HL-60 (cell line): ENCODE measurements at regions not wholly inside any gene's neighbourhood (a gene's known extent, or its start where the extent isn't known, plus 50 kb on each side); places are given as distances from the start of the nearest gene placed in this dataset.
"Not testable (repeated sequence)": the region's sequence is repeated elsewhere in the genome, so short reads cannot be mapped to it uniquely, and the experiment has no call there.

Experiments
- DNase-seq, 2 experiments: peaks; one replicate each; pipeline ENCODE4 v3.0.0-alpha.2; 2010 to 2020; ENCODE audit warnings: low read depth in 1 of 2, low spot score in 1 of 2
- H3K27ac ChIP-seq: fragments of 250-450 bp; sonication (Bioruptor Pico); replicated peaks from 2 replicates; pipeline ENCODE4 v1.5.1; 2020; ENCODE audit warnings: mild to moderate bottlenecking, moderate library complexity
- H3K27me3 ChIP-seq: fragments of 250-450 bp; sonication (Bioruptor Pico); 2 replicates; pipeline ENCODE4 v1.5.1; 2021; ENCODE audit warnings: mild to moderate bottlenecking, moderate library complexity; ENCODE audit not compliant: insufficient read depth, poor library complexity, severe bottlenecking
- H3K4me3 ChIP-seq: replicated peaks from 2 replicates; pipeline ENCODE4 v1.5.1; 2011; ENCODE audit warnings: mild to moderate bottlenecking, control low read depth, low read length; ENCODE audit not compliant: insufficient read depth
- GABPA ChIP-seq: IDR thresholded peaks from 2 replicates; pipeline ENCODE4 v1.6.1; 2012; ENCODE audit warnings: low read depth
- POLR2AphosphoS5 ChIP-seq: IDR thresholded peaks from 2 replicates; pipeline ENCODE4 v1.6.1; 2012; ENCODE audit warnings: low read depth
- SPI1 ChIP-seq: IDR thresholded peaks from 2 replicates; pipeline ENCODE4 v1.6.1; 2012; ENCODE audit warnings: low read depth, mild to moderate bottlenecking, borderline replicate concordance
- TF ChIP-seq, protein P1 (sequence below): IDR thresholded peaks from one replicate; pipeline ENCODE4 v1.5.1; 2011; ENCODE audit warnings: low read length, control low read depth, inconsistent platforms; ENCODE audit not compliant: insufficient read depth
- TF ChIP-seq, protein P2 (sequence below): IDR thresholded peaks from 2 replicates; pipeline ENCODE4 v1.6.1; 2012; ENCODE audit warnings: low read depth; ENCODE audit not compliant: insufficient replicate concordance

DNA sequence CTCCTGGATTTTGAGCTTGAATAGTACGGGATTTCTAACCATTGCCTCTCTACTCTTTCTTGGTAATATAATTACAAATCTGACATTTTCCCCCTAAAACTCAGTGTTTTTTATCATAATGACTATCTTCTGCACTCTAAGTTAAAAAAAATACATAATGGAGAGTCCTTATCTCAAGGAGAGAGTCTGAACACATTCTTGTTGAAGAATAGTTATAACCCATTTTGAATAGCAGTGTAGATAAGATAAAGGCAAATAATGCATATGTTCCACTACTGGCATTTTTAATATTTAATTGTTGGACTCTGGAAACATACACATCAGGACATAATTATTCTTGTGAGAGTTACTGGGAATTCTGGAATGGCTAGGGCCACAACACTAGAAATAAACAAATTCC lies 456.5 kb upstream of the ANO5 start:
- no peak overlapping the region for H3K27ac ChIP-seq
- DNase-seq: no peak
- TF ChIP-seq, protein P1, sequence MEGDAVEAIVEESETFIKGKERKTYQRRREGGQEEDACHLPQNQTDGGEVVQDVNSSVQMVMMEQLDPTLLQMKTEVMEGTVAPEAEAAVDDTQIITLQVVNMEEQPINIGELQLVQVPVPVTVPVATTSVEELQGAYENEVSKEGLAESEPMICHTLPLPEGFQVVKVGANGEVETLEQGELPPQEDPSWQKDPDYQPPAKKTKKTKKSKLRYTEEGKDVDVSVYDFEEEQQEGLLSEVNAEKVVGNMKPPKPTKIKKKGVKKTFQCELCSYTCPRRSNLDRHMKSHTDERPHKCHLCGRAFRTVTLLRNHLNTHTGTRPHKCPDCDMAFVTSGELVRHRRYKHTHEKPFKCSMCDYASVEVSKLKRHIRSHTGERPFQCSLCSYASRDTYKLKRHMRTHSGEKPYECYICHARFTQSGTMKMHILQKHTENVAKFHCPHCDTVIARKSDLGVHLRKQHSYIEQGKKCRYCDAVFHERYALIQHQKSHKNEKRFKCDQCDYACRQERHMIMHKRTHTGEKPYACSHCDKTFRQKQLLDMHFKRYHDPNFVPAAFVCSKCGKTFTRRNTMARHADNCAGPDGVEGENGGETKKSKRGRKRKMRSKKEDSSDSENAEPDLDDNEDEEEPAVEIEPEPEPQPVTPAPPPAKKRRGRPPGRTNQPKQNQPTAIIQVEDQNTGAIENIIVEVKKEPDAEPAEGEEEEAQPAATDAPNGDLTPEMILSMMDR: no peak
- TF ChIP-seq GABPA (no peak), SPI1 (no peak), POLR2AphosphoS5 (no peak)
- TF ChIP-seq, protein P2, sequence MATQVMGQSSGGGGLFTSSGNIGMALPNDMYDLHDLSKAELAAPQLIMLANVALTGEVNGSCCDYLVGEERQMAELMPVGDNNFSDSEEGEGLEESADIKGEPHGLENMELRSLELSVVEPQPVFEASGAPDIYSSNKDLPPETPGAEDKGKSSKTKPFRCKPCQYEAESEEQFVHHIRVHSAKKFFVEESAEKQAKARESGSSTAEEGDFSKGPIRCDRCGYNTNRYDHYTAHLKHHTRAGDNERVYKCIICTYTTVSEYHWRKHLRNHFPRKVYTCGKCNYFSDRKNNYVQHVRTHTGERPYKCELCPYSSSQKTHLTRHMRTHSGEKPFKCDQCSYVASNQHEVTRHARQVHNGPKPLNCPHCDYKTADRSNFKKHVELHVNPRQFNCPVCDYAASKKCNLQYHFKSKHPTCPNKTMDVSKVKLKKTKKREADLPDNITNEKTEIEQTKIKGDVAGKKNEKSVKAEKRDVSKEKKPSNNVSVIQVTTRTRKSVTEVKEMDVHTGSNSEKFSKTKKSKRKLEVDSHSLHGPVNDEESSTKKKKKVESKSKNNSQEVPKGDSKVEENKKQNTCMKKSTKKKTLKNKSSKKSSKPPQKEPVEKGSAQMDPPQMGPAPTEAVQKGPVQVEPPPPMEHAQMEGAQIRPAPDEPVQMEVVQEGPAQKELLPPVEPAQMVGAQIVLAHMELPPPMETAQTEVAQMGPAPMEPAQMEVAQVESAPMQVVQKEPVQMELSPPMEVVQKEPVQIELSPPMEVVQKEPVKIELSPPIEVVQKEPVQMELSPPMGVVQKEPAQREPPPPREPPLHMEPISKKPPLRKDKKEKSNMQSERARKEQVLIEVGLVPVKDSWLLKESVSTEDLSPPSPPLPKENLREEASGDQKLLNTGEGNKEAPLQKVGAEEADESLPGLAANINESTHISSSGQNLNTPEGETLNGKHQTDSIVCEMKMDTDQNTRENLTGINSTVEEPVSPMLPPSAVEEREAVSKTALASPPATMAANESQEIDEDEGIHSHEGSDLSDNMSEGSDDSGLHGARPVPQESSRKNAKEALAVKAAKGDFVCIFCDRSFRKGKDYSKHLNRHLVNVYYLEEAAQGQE: no peak
- no peak overlapping the region for H3K4me3 ChIP-seq
- no peaks in the 10 kb centered on the region for H3K27me3 ChIP-seq

DNA sequence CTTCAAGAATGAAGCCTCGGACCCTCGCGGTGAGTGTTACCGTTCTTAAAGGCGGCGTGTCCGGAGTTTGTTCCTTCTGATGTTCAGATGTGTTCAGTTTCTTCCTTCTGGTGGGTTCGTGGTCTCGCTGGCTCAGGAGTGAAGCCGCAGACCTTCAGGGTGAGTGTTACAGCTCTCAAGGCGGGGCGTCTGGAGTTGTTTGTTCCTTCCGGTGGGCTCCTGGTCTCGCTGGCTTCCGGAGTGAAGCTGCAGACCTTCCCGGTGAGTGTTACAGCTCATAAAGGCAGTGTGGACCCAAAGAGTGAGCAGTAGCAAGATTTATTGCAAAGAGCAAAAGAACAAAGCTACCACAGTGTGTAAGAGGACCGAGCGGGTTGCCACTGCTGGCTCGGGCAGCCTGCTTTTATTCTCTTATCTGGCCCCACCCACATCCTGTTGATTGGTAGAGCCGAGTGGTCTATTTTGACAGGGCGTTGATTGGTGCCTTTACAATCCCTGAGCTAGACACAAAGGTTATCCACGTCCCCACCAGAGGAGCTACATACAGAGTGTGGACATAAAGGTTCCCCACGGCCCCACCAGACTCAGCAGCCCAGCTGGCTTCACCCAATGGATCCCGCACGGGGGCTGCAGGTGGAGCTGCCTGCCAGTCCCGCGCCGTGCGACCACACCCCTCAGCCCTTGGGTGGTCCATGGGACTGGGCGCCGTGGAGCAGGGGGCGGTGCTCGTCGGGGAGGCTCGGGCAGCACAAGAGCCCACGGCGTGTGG lies 440.2 kb upstream of the ANO5 start:
- not testable (repeated sequence) for H3K27me3 ChIP-seq, H3K4me3 ChIP-seq, H3K27ac ChIP-seq, DNase-seq

DNA sequence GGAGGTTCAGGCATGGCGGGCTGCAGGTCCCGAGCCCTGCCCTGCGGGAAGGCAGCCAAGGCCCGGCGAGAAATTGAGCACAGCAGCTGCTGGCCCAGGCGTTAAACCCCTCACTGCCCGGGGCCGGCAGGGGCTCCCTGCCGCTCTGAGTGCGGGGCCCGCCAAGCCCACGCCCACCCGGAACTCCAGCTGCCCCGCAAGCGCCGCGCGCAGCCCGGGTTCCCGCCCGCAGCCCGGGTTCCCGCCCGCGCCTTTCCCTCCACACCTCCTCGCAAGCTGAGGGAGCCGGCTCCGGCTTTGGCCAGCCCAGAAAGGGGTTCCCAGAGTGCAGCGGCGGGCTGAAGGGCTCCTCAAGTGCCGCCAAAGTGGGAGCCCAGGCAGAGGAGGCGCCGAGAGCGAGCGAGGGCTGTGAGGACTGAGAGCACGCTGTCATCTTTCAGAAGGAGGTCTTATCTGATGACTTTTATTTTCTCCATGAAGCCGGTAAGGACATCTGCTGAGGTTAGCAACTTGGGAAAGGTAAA lies 439.6 kb upstream of the ANO5 start:
- not testable (repeated sequence) for H3K4me3 ChIP-seq, H3K27me3 ChIP-seq, DNase-seq, H3K27ac ChIP-seq

DNA sequence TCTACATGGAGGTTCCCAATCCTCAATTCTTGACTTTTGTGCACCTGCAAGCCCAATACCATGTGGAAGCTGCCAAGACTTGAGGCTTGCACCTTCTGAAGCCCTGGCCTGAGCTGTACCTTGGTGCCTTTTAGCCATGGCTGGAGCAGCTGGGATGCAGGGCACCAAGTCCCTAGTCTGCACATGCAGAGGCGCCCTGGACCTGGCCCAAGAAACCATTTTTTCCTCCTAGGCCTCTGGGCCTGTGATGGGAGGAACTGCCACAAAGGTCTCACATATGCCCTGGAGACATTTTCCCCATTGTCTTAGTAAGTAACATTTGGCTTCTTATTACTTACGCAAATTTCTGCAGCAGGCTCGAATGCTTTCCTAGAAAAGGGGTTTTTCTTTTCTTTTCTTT lies 431.9 kb upstream of the ANO5 start:
- Histone ChIP-seq H3K4me3 (no peak overlapping the region), H3K27ac (no peak overlapping the region), H3K27me3 (no peaks in the 10 kb centered on the region)
- no peak for DNase-seq
- TF ChIP-seq, protein P2: no peak
- TF ChIP-seq GABPA: no peak
- TF ChIP-seq, protein P1: no peak
- TF ChIP-seq SPI1: no peak
- no peak for TF ChIP-seq POLR2AphosphoS5

DNA sequence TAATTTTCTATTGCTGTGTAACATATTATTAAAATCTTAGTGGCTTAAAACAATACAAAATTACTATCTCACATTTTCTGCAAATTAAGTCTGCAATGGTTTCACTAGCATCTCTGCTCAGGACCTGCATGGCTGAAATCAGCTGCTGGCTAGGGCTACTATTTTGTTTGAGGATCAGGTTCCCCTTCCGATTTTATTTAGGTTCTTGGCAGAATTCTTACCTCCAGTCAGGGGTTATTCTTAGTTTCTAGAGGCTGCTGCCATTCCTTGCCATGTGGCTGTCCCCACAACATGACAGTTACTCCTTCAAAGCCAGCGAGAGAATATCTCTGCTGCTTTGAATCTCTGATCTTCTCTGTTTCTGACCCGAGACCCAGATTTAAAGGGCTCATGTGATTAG lies 424.5 kb upstream of the ANO5 start:
- Histone ChIP-seq H3K27ac (no peak overlapping the region), H3K27me3 (no peaks in the 10 kb centered on the region), H3K4me3 (no peak overlapping the region)
- TF ChIP-seq, protein P2: no peak
- DNase-seq: no peak
